ENCODE measurements at regions not wholly inside any gene's neighbourhood (a gene's known extent, or its start where the extent isn't known, plus 50 kb on each side); places are given as distances from the start of the nearest gene placed in this dataset.

DNA sequence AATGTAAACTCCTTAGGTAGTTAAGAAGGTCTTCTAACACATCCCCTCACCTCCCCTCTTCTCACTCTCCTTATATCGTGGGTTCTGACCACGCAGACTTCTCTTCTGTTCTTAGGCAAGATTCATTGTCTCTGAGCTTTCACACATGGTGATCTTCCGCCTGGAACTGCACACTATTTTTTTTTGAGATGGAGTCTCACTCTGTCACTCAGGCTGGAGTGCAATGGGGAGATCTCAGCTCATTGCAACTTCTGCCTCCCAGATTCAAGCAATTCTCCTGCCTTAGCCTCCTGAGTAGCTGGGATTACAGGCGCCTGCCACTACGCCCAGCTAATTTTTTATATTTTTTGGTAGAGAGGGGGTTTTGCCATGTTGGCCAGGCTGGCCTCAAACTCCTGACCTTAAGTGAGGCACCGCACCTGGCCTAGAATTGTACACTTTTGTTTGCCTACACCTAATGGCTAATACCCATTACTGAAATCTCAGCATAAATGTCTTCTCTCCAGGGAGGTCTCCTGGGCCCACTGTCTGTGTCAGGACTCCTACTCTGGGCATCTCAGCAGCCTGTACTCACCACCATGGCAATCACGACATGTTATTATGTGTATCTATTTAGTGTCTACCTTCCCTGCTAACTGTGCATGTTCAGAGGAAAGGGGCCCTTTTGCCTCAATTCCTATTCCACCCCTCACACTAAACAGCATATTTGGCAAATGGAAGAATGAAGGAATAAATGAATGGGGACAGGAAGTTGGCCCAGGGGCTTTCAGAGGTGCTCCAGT lies 646.3 kb upstream of the DPP6 start:
- TF ChIP-seq POLR2A (IDR thresholded peaks at IDR 0.05): no peak
- TF ChIP-seq CTCF (IDR thresholded peaks at IDR 0.05): no peak
